ENCODE measurements at regions not wholly inside any gene's neighbourhood (a gene's known extent, or its start where the extent isn't known, plus 50 kb on each side); places are given as distances from the start of the nearest gene placed in this dataset.
"Not testable (repeated sequence)": the region's sequence is repeated elsewhere in the genome, so short reads cannot be mapped to it uniquely, and the experiment has no call there.

DNA sequence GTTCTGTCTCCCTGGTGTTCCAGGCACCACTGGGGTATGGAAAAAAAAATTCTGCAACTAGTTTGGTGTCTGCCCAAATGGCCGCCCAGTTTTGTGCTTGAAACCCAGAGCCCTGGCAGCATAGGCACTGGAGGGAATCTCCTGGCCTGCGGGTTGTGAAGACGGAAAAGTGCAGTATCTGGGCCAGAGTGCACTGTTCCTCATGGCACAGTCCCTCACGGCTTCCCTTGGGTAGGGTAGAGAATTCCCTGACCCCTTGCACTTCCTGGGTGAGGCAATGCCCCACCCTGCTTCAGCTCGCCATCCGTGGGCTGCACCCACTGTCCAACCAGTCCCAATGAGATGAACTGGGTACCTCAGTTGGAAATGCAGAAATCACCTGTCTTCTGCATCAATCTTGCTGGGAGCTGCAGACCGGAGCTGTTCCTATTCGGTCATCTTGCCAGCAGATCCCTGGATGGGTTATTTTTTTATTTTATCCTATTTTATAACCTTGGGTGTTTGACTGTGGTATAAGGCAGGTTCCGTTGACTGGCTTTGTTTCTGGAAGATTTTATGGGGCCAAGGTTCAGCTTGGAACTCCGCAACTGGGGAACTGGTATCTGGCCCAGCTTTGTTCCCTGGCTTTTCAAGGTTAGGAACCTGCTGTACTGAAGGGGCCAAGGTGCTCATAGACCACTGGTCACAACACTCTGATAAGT is 59.5 kb upstream of the IRAK1BP1 start:
- DNase-seq; H3K36me3 ChIP-seq (ENCODE audit: control insufficient read depth in 4 of 4, insufficient read depth in 4 of 4, low read length in 3 of 4); POLR2A ChIA-PET; H3K27me3 ChIP-seq (replicated peaks in 2 of 5; ENCODE audit: control insufficient read depth in 4 of 5, insufficient read depth in 5 of 5, low read length in 4 of 5); H3K4me1 ChIP-seq (ENCODE audit: control extremely low read depth in 1 of 4, control insufficient read depth in 4 of 4, insufficient read depth in 4 of 4, low read length in 3 of 4); H3K4me3 ChIP-seq (ENCODE audit: control insufficient read depth in 1 of 7, extremely low read depth in 1 of 7, insufficient read depth in 4 of 7, low read depth in 2 of 7, low read length in 6 of 7); CTCF ChIA-PET; H3K27ac ChIP-seq (ENCODE audit: insufficient read depth in 1 of 2, low read depth in 1 of 2, low read length in 2 of 2, poor library complexity in 1 of 2, severe bottlenecking in 2 of 2): not testable (repeated sequence)
- WGBS (ENCODE audit: insufficient coverage), result 88% methylated on average over 6 of the region's 10 CpGs
- H3K9me3 ChIP-seq (ENCODE audit: control extremely low read depth in 1 of 5, control insufficient read depth in 4 of 5, insufficient read depth in 2 of 5, low read depth in 1 of 5, low read length in 4 of 5), result peaks cover 0 to 12% (median 0%) of the 10 kb centered on the region in 5 experiments

DNA sequence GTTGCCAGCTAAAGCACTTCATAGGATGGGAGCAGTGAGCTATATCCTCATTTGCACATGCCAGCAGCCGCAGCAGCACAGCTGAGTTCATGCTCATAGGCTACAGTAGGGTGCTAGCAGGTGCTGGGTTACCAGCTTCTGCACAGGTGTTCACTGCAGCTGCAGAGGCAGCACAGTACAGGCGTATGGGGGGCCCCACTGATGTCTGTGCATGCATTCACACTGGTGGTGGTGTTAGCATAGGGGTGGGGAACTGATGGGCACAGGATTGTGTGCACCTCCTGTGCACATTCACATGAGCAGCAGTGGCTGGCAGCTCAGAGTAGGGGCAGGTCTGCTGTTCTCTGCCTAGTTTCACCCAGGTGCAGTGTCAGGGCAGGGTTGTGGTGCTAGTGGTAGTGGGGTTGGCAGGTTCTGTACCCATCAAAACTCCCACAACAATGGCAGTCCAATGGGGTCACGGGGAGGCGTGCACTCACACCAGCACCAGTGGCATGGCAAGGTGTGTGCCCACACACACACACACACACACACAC is 58.9 kb upstream of the IRAK1BP1 start:
- no peak overlapping the region for H3K27ac ChIP-seq (ENCODE audit: insufficient read depth in 1 of 2, low read depth in 1 of 2, low read length in 2 of 2, poor library complexity in 1 of 2, severe bottlenecking in 2 of 2)
- H3K36me3 ChIP-seq (ENCODE audit: control insufficient read depth in 4 of 4, insufficient read depth in 4 of 4, low read length in 3 of 4), result no peaks in the 10 kb centered on the region
- WGBS (ENCODE audit: insufficient coverage), result 93% methylated on average over 2 of the region's 4 CpGs
- peaks cover 0 to 12% (median 0%) of the 10 kb centered on the region in 5 experiments for H3K9me3 ChIP-seq (ENCODE audit: control extremely low read depth in 1 of 5, control insufficient read depth in 4 of 5, insufficient read depth in 2 of 5, low read depth in 1 of 5, low read length in 4 of 5)
- H3K4me3 ChIP-seq (ENCODE audit: control insufficient read depth in 1 of 7, extremely low read depth in 1 of 7, insufficient read depth in 4 of 7, low read depth in 2 of 7, low read length in 6 of 7), result no peak overlapping the region
- no peaks in the 10 kb centered on the region for H3K27me3 ChIP-seq (replicated peaks in 2 of 5; ENCODE audit: control insufficient read depth in 4 of 5, insufficient read depth in 5 of 5, low read length in 4 of 5)
- no peak for DNase-seq
- ChIA-PET POLR2A (no interaction called here), CTCF (no interaction called here)
- H3K4me1 ChIP-seq (ENCODE audit: control extremely low read depth in 1 of 4, control insufficient read depth in 4 of 4, insufficient read depth in 4 of 4, low read length in 3 of 4), result no peaks in the 10 kb centered on the region

DNA sequence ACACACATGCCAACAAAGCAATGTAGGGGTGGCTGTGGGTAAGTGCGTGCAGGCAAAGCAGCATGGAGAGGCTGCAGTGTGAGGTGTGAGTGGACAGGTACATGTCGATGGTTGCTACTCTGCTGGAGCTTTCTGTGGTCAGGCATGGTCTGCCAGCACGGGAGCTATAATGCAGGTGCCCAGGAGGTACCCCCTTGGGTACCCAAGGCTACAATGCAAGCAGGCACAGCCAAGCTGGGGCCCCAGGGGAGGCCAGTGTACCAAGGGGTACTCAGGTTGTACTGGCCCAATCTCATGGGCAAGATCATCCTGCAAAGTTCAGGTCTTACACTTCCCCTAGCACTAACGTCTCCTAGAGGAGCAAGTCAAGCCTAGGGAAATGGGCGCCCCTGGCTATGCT is 58.4 kb upstream of the IRAK1BP1 start:
- ChIA-PET CTCF (no interaction called here), POLR2A (no interaction called here)
- Histone ChIP-seq H3K27me3 (replicated peaks in 2 of 5; ENCODE audit: control insufficient read depth in 4 of 5, insufficient read depth in 5 of 5, low read length in 4 of 5) (no peaks in the 10 kb centered on the region), H3K4me3 (ENCODE audit: control insufficient read depth in 1 of 7, extremely low read depth in 1 of 7, insufficient read depth in 4 of 7, low read depth in 2 of 7, low read length in 6 of 7) (no peak overlapping the region), H3K27ac (ENCODE audit: insufficient read depth in 1 of 2, low read depth in 1 of 2, low read length in 2 of 2, poor library complexity in 1 of 2, severe bottlenecking in 2 of 2) (no peak overlapping the region), H3K9me3 (ENCODE audit: control extremely low read depth in 1 of 5, control insufficient read depth in 4 of 5, insufficient read depth in 2 of 5, low read depth in 1 of 5, low read length in 4 of 5) (peaks cover 0 to 12% (median 0%) of the 10 kb centered on the region in 5 experiments), H3K4me1 (ENCODE audit: control extremely low read depth in 1 of 4, control insufficient read depth in 4 of 4, insufficient read depth in 4 of 4, low read length in 3 of 4) (no peaks in the 10 kb centered on the region), H3K36me3 (ENCODE audit: control insufficient read depth in 4 of 4, insufficient read depth in 4 of 4, low read length in 3 of 4) (no peaks in the 10 kb centered on the region)
- WGBS (ENCODE audit: insufficient coverage), result 91% methylated on average over 4 of the region's 5 CpGs
- DNase-seq, result no peak

DNA sequence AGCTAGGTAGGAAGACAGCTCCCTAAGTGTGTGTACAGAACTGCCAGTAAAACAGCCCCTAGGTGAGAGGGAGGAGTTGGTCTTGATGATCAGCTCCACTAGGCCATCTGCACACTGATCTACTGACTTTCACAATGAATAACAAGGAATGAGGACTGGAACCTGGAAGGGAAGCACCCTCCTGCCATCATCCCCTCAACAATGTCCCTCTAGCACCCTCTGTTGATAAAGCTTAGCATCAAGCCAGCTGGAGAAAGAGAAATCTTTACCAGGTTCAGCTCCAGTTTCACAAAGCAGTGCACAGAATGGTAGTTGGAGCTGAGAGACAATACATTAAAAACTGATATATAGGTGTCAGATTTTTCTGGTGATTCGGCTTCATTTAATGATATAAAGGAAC is 57.2 kb upstream of the IRAK1BP1 start:
- ChIA-PET POLR2A (no interaction called here), CTCF (no interaction called here)
- Histone ChIP-seq H3K27ac (ENCODE audit: insufficient read depth in 1 of 2, low read depth in 1 of 2, low read length in 2 of 2, poor library complexity in 1 of 2, severe bottlenecking in 2 of 2) (no peak overlapping the region), H3K36me3 (ENCODE audit: control insufficient read depth in 4 of 4, insufficient read depth in 4 of 4, low read length in 3 of 4) (no peaks in the 10 kb centered on the region), H3K9me3 (ENCODE audit: control extremely low read depth in 1 of 5, control insufficient read depth in 4 of 5, insufficient read depth in 2 of 5, low read depth in 1 of 5, low read length in 4 of 5) (peaks cover 0 to 12% (median 0%) of the 10 kb centered on the region in 5 experiments), H3K4me3 (ENCODE audit: control insufficient read depth in 1 of 7, extremely low read depth in 1 of 7, insufficient read depth in 4 of 7, low read depth in 2 of 7, low read length in 6 of 7) (no peak overlapping the region), H3K27me3 (replicated peaks in 2 of 5; ENCODE audit: control insufficient read depth in 4 of 5, insufficient read depth in 5 of 5, low read length in 4 of 5) (no peaks in the 10 kb centered on the region), H3K4me1 (ENCODE audit: control extremely low read depth in 1 of 4, control insufficient read depth in 4 of 4, insufficient read depth in 4 of 4, low read length in 3 of 4) (no peaks in the 10 kb centered on the region)
- no peak for DNase-seq
- no CpG with 5 or more reads among the region's 1 CpG for WGBS (ENCODE audit: insufficient coverage)

DNA sequence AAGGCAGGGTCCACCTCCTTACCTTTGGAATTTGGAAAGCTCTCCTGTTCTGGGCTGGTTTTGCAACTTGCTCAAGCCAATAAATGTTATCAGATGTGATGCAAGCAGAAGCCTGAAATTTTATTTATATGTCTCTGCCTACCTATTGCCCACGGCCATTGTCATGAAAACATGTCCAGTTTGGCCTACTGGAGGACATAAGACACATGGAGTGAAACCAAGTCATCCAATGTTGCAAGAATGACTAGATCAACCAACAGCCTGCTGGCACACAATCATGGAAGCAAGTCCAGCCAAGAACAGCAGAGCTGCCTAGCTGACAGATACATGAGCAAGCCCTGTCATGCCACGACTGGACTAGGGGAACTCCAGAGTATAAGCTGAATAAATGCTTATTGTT is 56.7 kb upstream of the IRAK1BP1 start:
- no peak for DNase-seq
- H3K4me3 ChIP-seq (ENCODE audit: control insufficient read depth in 1 of 7, extremely low read depth in 1 of 7, insufficient read depth in 4 of 7, low read depth in 2 of 7, low read length in 6 of 7), result no peak overlapping the region
- H3K4me1 ChIP-seq (ENCODE audit: control extremely low read depth in 1 of 4, control insufficient read depth in 4 of 4, insufficient read depth in 4 of 4, low read length in 3 of 4), result no peaks in the 10 kb centered on the region
- WGBS (ENCODE audit: insufficient coverage), result 89% methylated on average over 1 of the region's 2 CpGs
- CTCF ChIA-PET, result no interaction called here
- no peaks in the 10 kb centered on the region for H3K27me3 ChIP-seq (replicated peaks in 2 of 5; ENCODE audit: control insufficient read depth in 4 of 5, insufficient read depth in 5 of 5, low read length in 4 of 5)
- H3K36me3 ChIP-seq (ENCODE audit: control insufficient read depth in 4 of 4, insufficient read depth in 4 of 4, low read length in 3 of 4), result no peaks in the 10 kb centered on the region
- peaks cover 0 to 12% (median 0%) of the 10 kb centered on the region in 5 experiments for H3K9me3 ChIP-seq (ENCODE audit: control extremely low read depth in 1 of 5, control insufficient read depth in 4 of 5, insufficient read depth in 2 of 5, low read depth in 1 of 5, low read length in 4 of 5)
- POLR2A ChIA-PET, result no interaction called here
- no peak overlapping the region for H3K27ac ChIP-seq (ENCODE audit: insufficient read depth in 1 of 2, low read depth in 1 of 2, low read length in 2 of 2, poor library complexity in 1 of 2, severe bottlenecking in 2 of 2)

All from common myeloid progenitor, CD34-positive (primary cell).